Endothelial cell of umbilical vein (primary cell): ENCODE measurements at regions not wholly inside any gene's neighbourhood (a gene's known extent, or its start where the extent isn't known, plus 50 kb on each side); places are given as distances from the start of the nearest gene placed in this dataset.

Experiments
- BruUV-seq: library from RNA; stranded (reverse); fragments of 400-500 nt; replicated peaks from 2 replicates; lab custom pipeline; 2021; lab: Mats Ljungman, UMichigan
- CTCF ChIA-PET: fragments of 300-600, 350-600 bp; sonication (Branson Sonifier 250); formaldehyde crosslinking; loops from one replicate; lab custom pipeline; 2021; ENCODE audit warnings: antibody characterized with exemption, inconsistent platforms; lab: Charles Lee
- POLR2A ChIA-PET: fragments of 300-600, 350-600 bp; sonication (Branson Sonifier 250); formaldehyde crosslinking; loops from one replicate; lab custom pipeline; 2021; ENCODE audit warnings: antibody characterized with exemption, inconsistent platforms; lab: Charles Lee
- DNase-seq: peaks from one replicate; pipeline ENCODE4 v3.0.0-alpha.2; 2011; ENCODE audit warnings: low read depth, low spot score
- FAIRE-seq: peaks from 2 replicates; lab custom pipeline; 2011; peaks lifted over from hg19 to GRCh38; lab: Jason Lieb, UNC
- H2AFZ ChIP-seq: 2 replicates; pipeline ENCODE4 v1.6.0; 2012; ENCODE audit warnings: low read depth, low read length, control low read depth, inconsistent platforms
- H3K27ac ChIP-seq: 2 replicates; pipeline ENCODE4 v1.5.1; 2011; ENCODE audit warnings: low read depth, mild to moderate bottlenecking, control low read depth, low read length, moderate library complexity; ENCODE audit not compliant: insufficient read depth
- H3K27me3 ChIP-seq, 2 experiments: 2 replicates each; pipeline versions ENCODE4 v1.6.0 to v1.6.1; 2011; ENCODE audit warnings: low read length in 2 of 2, mixed read lengths in 1 of 2; ENCODE audit not compliant: control insufficient read depth in 2 of 2, insufficient read depth in 2 of 2
- H3K36me3 ChIP-seq, 2 experiments: 2 replicates in 1 of 2; 3 replicates in 1 of 2; pipeline ENCODE4 v1.5.1; 2011; ENCODE audit warnings: low read length in 2 of 2, mild to moderate bottlenecking in 1 of 2, moderate library complexity in 1 of 2; ENCODE audit not compliant: control insufficient read depth in 2 of 2, insufficient read depth in 2 of 2; ENCODE audit errors: extremely low read depth in 1 of 2
- H3K4me1 ChIP-seq: 3 replicates; pipeline ENCODE4 v1.5.1; 2011; ENCODE audit warnings: mild to moderate bottlenecking, low read length; ENCODE audit not compliant: control insufficient read depth, insufficient read depth; ENCODE audit errors: extremely low read depth
- H3K4me2 ChIP-seq: 2 replicates; pipeline ENCODE4 v1.6.1; 2011; ENCODE audit warnings: low read length, control low read depth, mixed read lengths; ENCODE audit not compliant: insufficient read depth
- H3K4me3 ChIP-seq, 3 experiments: fragments of 200-600 bp in 1 of 3; sonication (generic), shearing (Covaris generic) in 1 of 3; replicated peaks in 1 of 3; 2 replicates each; pipeline ENCODE4 v1.5.1; 2011 to 2016; ENCODE audit warnings: control low read depth in 3 of 3, low read length in 3 of 3, mild to moderate bottlenecking in 2 of 3, inconsistent platforms in 1 of 3, low read depth in 1 of 3, moderate library complexity in 1 of 3; ENCODE audit not compliant: insufficient read depth in 1 of 3
- H3K79me2 ChIP-seq: 2 replicates; pipeline ENCODE4 v1.6.0; 2012; ENCODE audit warnings: low read length, inconsistent platforms; ENCODE audit not compliant: control insufficient read depth, insufficient read depth
- H3K9ac ChIP-seq: replicated peaks from 2 replicates; pipeline ENCODE3; 2011; ENCODE audit warnings: low read length, control low read depth; ENCODE audit not compliant: insufficient read depth; ENCODE audit errors: extremely low read depth
- H3K9me1 ChIP-seq: replicated peaks from 3 replicates; pipeline ENCODE4 v1.6.0; 2011; ENCODE audit warnings: mild to moderate bottlenecking, low read length; ENCODE audit not compliant: control insufficient read depth, insufficient read depth; ENCODE audit errors: extremely low read depth
- H3K9me3 ChIP-seq: replicated peaks from 2 replicates; pipeline ENCODE4 v1.5.1; 2012; ENCODE audit warnings: low read length, inconsistent platforms; ENCODE audit not compliant: control insufficient read depth, insufficient read depth
- H4K20me1 ChIP-seq: replicated peaks from 2 replicates; pipeline ENCODE3; 2011; ENCODE audit warnings: mild to moderate bottlenecking, low read length; ENCODE audit not compliant: control insufficient read depth, insufficient read depth; ENCODE audit errors: extremely low read depth
- EZH2 ChIP-seq: IDR thresholded peaks from 2 replicates; pipeline ENCODE4 v1.6.1; 2012; ENCODE audit warnings: borderline replicate concordance, low read depth, mild to moderate bottlenecking, moderate library complexity, low read length, inconsistent platforms; ENCODE audit not compliant: severe bottlenecking
- FOS ChIP-seq: IDR thresholded peaks from 2 replicates; pipeline ENCODE4 v1.6.1; 2011; ENCODE audit warnings: mild to moderate bottlenecking, low read length, moderate library complexity, borderline replicate concordance; ENCODE audit not compliant: insufficient read depth
- GATA2 ChIP-seq: IDR thresholded peaks from 2 replicates; pipeline ENCODE4 v1.7.0; 2011; ENCODE audit warnings: low read depth, mild to moderate bottlenecking, moderate library complexity, mixed read lengths, low read length; ENCODE audit not compliant: insufficient read length, insufficient read depth
- JUN ChIP-seq: IDR thresholded peaks from 2 replicates; pipeline ENCODE4 v1.6.1; 2011; ENCODE audit warnings: borderline replicate concordance, low read depth; ENCODE audit not compliant: insufficient read length, insufficient read depth
- MYC ChIP-seq: IDR thresholded peaks from one replicate; pipeline ENCODE4 v1.6.1; 2011; ENCODE audit warnings: mild to moderate bottlenecking, low read depth, low read length
- POLR2A ChIP-seq: IDR thresholded peaks from 2 replicates; pipeline ENCODE4 v1.6.1; 2012; ENCODE audit warnings: low read depth, mild to moderate bottlenecking, control low read depth, low read length
- POLR2AphosphoS5 ChIP-seq: IDR thresholded peaks from 2 replicates; pipeline ENCODE4 v1.6.1; 2012; ENCODE audit warnings: low read depth, mild to moderate bottlenecking, control low read depth, low read length, moderate library complexity; ENCODE audit not compliant: insufficient read depth
- dilution Hi-C: fragments of 300-500 bp; cut with MboI; formaldehyde crosslinking; loops from one replicate; pipeline ENCODE4 v1.15.0; 2019; ENCODE audit warnings: low sequenced_read_pairs; ENCODE audit not compliant: extremely low pct_ligation_motif_present
- intact Hi-C: fragments of 100-400 bp; cut with micrococcal nuclease; formaldehyde crosslinking; loops from one replicate; pipeline ENCODE4 v1.10.0; 2022
- TF ChIP-seq, protein P1 (sequence below): IDR thresholded peaks from 2 replicates; pipeline ENCODE4 v1.6.1; 2011; ENCODE audit not compliant: insufficient read depth, insufficient read length

DNA sequence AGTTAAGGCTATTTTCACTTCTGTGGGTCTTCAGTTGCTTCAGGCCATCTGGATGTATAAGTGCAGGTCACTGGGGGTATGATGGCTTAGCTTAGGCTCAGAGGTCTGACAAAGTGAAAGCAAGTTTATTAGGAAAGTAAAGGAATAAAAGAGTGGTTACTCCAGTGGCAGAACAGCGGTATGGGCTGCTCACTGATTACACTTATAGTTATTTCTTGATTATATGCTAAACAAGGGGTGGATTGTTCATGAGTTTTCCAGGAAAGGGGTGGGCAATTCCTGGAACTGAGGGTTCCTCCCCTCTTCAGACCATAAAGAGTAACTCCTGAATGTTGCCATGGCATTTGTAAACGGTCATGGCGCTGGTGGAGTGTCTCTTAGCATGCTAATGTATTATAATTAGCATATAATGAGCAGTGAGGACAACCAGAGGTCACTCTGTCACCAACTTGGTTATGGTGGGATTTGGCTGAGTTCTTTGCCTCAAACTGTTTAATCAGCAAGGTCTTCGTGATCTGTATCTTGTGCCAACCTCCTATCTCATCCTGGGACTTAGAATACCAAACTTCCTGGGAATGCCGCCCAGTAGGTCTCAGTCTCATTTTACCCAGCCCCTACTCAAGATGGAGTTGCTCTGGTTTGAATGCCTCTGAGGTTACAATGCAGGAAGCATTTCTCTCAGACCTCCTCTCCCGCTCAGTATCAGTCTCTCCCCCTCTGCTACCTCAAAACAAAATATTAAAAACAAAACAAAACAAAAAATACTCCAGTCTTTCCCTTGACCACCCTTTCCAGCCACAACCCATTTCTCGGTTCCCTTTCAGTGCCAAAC is 71.3 kb upstream of the SLC22A11 start:
- Histone ChIP-seq H4K20me1 (no peaks in the 10 kb centered on the region), H3K9ac (no peak overlapping the region), H3K27me3 (peaks cover 8 to 12% of the 10 kb centered on the region in 2 experiments), H2AFZ (no peak overlapping the region), H3K4me2 (no peak overlapping the region), H3K36me3 (no peaks in the 10 kb centered on the region), H3K79me2 (no peaks in the 10 kb centered on the region), H3K4me1 (no peaks in the 10 kb centered on the region), H3K27ac (no peak overlapping the region), H3K9me1 (no peaks in the 10 kb centered on the region), H3K4me3 (no peak overlapping the region), H3K9me3 (no peaks in the 10 kb centered on the region)
- no TSS peak for BruUV-seq
- POLR2A ChIA-PET, result no interaction called here
- dilution Hi-C loops, result no loop called here
- TF ChIP-seq POLR2A (no peak), POLR2AphosphoS5 (no peak), JUN (no peak), FOS (no peak)
- TF ChIP-seq, protein P1, sequence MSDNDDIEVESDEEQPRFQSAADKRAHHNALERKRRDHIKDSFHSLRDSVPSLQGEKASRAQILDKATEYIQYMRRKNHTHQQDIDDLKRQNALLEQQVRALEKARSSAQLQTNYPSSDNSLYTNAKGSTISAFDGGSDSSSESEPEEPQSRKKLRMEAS, result no peak
- DNase-seq (no peak), FAIRE-seq (no peak)
- CTCF ChIA-PET, result interaction anchor here (2.3 to 4.0 kb wide), 2 partner anchors 36 to 168 kb away, joined by 5 to 18 read pairs; no protein-coding TSS in a partner anchor
- intact Hi-C loops, result no loop called here

DNA sequence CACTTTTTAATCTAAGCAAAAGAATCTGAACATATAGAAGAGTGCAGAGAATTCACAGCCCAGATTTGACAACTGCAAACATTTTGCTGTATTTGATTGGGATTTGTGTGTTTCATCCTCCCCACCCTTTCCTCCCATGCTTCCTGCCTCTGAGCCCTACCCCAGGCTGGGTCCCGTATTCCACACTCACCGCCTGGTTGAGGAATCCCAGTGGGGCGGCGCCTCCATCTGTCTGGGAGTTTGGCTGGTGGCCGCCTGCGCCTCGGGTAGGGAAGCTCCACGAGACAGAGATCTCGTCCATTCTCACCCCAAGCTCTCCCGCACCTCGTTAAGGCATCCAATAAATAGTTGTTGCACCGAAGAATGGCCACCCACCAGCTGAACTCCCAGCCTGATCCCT is 70.7 kb upstream of the SLC22A11 start:
- no peaks in the 10 kb centered on the region for H3K9me1 ChIP-seq
- CTCF ChIA-PET, result interaction anchor here (4.0 to 6.8 kb wide), 2 partner anchors 36 to 166 kb away, joined by 18 to 136 read pairs; no protein-coding TSS in a partner anchor
- intact Hi-C loops, result no loop called here
- no peak overlapping the region for H2AFZ ChIP-seq
- BruUV-seq, result no TSS peak
- DNase-seq (no peak), FAIRE-seq (no peak)
- H3K27me3 ChIP-seq, result peaks cover 8% of the 10 kb centered on the region in 2 experiments
- H3K4me3 ChIP-seq, result no peak overlapping the region
- dilution Hi-C loops, result no loop called here
- H4K20me1 ChIP-seq, result no peaks in the 10 kb centered on the region
- H3K36me3 ChIP-seq, result no peaks in the 10 kb centered on the region
- TF ChIP-seq EZH2, result no peak
- no peak for TF ChIP-seq POLR2AphosphoS5
- no peak for TF ChIP-seq MYC
- no peak for TF ChIP-seq GATA2
- H3K79me2 ChIP-seq, result no peaks in the 10 kb centered on the region
- no peak overlapping the region for H3K27ac ChIP-seq
- H3K9ac ChIP-seq, result no peak overlapping the region
- H3K9me3 ChIP-seq, result no peaks in the 10 kb centered on the region
- POLR2A ChIA-PET, result no interaction called here
- no peak overlapping the region for H3K4me2 ChIP-seq
- H3K4me1 ChIP-seq, result no peaks in the 10 kb centered on the region
